NCI-H128 (cell line): ENCODE measurements at regions not wholly inside any gene's neighbourhood (a gene's known extent, or its start where the extent isn't known, plus 50 kb on each side); places are given as distances from the start of the nearest gene placed in this dataset.

ENCODE experiments used
- DNase-seq: peaks from one replicate; lab custom pipeline; 2025; ENCODE audit not compliant: unreplicated experiment; lab: John Stamatoyannopoulos, UW

GRCh38 chr11:69930081-69931059 lies 111.2 kb upstream of the FGF3 start:
- DNase-seq = no peak

DNA sequence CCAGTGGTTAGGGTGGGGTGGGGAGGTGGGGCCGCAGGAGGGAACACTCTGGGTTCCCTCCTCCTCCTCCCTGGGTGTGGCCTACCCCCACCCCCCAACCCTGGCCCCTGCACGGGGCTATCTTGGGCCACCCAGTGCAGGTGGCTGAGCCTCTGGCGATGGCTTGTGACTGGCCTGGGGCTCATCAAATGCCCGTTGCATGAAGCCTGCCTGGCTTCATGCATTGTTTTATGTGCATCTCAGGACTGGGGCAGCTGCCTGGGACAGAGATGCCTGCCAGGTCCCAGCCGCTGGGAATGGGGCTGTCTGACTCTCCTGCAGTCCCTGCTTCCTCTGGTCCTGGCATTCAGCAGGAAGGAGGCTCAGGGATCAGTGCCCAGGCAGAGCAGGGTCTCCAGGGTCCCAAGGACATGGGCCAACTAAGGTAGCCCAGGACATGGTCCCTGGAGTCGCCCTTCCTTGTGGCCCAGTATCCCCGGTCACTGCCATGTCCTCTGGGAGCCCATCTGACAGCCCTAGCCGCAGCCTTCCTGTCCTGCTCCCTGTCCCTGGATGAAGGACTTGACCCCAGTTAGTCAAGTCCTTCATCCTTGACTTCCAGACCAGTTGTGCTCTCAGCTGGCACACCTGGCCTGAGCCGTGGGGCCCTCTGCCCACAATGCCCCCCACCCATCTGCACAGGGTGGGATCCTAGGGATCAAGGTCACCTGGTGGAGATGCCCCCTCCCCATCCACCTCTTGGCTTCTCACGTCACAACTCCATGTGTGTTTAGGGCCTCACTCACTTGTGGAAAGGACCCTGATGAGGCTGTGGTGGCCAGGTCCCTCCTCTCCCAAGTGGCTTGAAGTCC lies 112.1 kb upstream of the FGF3 start:
- DNase-seq = no peak

DNA sequence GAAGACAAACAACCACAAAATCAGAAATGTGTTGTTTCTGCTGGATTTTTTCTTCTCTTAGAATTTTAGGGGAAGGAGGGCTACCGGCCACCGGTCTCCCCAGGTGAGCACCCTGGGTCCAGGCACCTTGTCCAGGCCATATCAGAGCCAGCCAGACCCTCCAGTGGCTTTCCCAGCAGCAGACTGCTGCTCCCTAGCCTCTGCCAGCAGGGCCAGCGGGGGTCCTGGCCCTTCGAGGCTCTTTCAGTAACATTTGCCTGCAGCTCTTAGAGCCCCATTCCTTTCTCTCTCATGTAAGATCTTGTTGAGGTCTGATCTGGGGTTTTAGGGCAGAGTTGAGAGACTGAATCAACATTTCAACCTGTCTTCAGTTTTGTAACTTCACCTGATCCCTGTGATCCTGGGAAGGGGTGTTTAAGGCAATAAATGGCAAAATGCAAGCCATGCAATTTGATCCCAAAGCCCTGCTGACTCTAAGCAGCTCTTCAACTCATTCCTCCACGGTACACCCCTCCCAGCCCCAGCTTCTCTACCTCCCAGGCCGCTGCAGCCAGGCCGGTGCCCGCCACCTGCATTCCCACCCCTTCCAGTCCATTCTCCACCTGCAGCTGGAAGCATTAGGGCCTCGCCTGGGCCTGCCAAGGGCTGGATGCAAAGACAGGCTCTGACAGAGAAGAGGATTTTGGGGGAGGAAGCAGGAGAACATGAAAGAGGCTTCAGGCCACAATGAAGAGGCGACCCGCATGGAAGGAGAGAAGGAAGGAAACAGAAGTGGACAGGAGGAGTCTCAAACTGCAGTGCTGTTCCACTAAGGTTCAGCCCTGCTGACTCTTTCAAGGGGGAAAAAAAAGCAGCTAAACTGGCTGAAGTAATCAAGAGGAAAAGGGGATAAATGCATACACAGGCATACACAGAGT lies 113.0 kb upstream of the FGF3 start:
- DNase-seq = no peak

DNA sequence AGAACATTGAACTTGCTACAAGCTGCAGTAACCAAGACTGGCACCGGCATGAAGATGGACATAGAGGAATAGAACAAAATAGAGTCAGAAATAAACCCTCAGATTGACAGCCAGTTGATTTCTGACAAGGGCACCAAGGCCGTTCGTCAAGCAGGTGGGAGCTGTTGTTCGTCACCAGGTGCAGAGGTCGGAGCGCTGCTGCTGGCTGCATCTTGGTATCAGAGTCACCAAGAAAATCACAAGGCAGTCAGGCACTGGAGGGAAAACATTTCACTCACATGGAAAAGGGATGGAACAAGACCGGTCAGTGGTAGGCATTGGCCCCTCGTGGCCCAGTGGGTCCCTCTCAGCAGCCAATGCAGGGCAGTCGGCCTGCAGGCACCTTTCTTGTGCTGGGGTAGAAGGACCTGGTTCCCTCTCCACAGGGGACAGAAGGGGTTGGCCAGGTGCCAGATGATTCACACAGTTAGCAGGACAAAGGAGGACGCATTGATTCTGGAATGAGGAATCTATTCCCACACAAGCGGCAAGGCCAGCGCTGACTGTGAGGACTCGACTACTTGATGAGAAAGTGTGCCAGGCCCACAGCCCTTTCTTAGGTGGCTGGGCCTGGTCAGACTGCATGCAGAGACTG lies 115.8 kb upstream of the FGF3 start:
- no peak for DNase-seq

DNA sequence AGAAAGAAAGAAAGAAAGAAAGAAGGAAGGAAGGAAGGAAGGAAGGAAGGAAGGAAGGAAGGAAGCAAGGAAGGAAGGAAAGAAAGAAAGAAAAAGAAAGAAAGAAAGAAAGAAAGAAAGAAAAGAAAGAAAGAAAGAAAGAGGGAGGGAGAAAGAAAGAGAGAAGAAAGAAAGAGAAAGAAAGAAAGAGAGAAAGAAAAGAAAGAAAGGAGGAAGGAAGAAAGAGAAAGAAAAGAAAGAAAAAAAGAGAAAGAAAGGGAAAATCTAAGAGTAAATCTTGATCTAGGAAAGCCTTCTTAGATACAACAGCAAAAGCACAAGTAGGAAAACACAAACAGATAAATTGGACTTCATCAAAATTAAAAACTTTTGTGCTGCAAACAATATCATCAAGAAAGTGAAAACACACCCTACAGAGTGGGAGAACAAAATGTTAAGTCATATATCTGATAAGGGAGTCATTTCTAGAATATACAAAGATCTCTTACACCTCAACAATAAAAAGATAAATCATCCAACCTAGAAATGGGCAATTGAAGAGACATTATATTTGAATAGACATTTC lies 116.8 kb upstream of the FGF3 start:
- DNase-seq = no peak

GRCh38 chr11:69936771-69937170 lies 117.6 kb upstream of the FGF3 start:
- DNase-seq = no peak

- no peak for DNase-seq
Measured at GRCh38 chr11:69938206-69938605, 119.0 kb upstream of the FGF3 start.

- DNase-seq = no peak
Measured at GRCh38 chr11:69939551-69940245, 120.5 kb upstream of the FGF3 start.

DNA sequence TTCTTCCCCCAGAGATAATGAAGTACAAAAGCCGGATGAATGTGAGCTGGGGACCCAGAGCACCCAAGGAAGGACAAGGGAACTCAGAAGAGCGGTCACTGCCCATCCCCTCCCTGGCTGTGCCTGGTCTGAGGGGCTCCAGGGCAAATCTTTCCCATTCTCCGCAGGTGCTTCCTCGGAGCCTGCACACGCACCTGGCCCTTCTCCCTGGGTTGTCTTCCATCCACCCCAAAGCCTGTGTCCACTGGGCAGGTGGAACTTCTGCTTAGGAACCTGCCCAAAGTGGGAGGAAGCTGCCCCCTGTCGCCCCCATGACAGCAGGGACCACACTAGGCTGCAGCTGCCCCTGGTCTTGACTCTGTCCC lies 121.0 kb upstream of the FGF3 start:
- no peak for DNase-seq

GRCh38 chr11:69941546-69942332 lies 122.5 kb upstream of the FGF3 start:
- DNase-seq = no peak

- no peak for DNase-seq
Measured at GRCh38 chr11:69942333-69942820, 123.2 kb upstream of the FGF3 start.

DNA sequence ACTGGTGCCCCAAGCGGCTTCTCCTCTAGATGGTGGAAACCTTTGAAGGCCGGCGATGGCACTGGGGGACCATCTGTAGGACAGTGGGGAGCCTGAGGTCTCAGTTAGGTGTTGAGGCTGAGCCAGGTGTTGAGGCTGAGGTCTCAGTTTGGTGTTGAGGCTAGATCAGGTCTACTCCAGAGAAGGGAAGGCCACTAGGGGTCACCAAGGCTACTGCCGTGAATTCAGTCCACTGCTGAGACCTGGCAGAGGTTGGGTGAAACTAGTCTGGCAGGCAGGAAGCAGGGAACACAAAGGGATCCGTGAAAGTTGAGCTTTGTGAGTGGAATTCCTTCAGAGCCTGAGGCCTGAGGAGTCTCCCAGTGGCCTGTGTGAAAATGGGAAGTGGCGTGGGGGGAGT lies 123.8 kb upstream of the FGF3 start:
- no peak for DNase-seq

DNA sequence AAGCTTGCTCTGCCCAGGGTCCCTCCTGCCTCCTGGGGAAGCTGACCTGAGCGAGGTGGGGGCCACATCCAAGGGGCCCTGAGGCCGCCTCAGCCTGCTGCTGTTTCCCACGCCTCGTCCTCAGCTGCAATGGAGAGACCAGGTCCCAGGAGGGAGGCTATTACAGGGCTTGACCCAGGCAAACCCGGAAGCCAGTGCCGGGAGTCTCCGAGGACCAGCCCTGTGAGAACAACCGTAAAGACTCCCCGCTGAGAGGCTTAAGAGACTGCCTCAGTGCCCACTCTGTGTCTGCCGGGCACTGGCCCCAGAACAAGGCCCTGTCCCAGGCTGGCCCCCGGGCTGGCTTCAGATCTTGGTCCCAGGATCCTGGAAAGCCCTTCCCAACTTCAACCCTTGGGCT lies 124.3 kb upstream of the FGF3 start:
- DNase-seq = no peak

DNA sequence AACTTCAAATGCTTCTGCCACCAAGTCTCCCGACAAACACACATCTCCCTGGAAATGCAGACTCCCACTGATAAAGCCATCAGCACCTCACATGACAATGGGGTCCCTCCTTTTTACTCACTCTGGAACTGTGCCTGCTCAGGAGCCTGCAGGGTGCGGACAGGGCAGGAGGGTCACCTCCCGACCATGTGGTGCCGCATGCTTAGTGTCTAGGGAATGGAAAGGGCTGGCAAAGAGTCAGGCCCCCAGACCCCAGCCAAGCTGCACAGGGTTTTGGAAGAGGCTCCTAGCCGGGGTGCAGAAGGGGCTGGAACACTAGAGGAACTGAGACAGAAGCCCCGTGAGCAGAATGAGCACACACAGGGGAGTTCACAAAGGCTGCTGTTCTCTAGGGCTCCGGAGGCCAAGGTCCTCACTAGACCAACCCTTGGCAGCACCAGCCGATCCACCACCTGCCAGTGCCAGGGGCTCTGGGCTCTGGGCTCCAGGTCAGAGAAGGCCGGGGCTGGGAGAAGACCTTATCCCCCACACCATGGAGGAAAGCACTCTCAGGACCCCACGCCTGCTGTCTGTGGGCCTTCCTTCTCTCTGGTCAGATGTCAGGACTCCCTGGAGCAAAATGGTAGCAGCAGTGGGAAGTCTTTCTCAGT lies 125.1 kb upstream of the FGF3 start:
- DNase-seq = no peak

DNA sequence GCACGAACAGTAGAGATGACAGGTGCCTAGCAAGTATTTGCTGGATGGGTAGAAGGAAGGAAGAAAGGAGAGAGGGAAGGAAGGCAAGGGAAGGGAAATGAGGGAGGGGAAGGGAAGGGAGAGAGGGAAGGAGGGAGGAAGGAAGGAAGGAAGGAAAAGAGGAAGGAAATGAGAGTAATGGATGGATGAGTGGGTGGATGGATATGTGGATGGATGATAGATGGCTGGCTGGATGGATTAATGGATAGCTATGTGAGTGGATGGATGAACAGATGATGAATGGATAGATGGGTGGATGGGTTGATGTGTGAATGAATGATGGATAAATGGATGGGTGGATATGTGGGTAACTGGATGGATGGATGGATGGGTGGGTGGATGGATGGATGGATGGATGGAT lies 125.9 kb upstream of the FGF3 start:
- no peak for DNase-seq

- no peak for DNase-seq
Measured at GRCh38 chr11:69947059-69947792, 128.0 kb upstream of the FGF3 start.

- DNase-seq = no peak
Measured at GRCh38 chr11:69947793-69948255, 128.6 kb upstream of the FGF3 start.
